22Rv1 (cell line): ENCODE measurements at regions not wholly inside any gene's neighbourhood (a gene's known extent, or its start where the extent isn't known, plus 50 kb on each side); places are given as distances from the start of the nearest gene placed in this dataset.

Source experiments
- CTCF ChIP-seq: fragments of 450-650 bp; IDR thresholded peaks from 2 replicates; pipeline ENCODE4 v1.5.1; 2017; ENCODE audit warnings: mild to moderate bottlenecking
- ZFX ChIP-seq: fragments of 450-650 bp; IDR thresholded peaks from 2 replicates; pipeline ENCODE4 v1.6.1; 2017; ENCODE audit warnings: antibody characterized with exemption, borderline replicate concordance

GRCh38 chrX:99795495-99795894 is 614.6 kb downstream of the PCDH19 start:
- TF ChIP-seq CTCF (no peak; the same call in 1 of the 2 replicates), ZFX (no peak)
